PC-3 (cell line): ENCODE measurements at regions not wholly inside any gene's neighbourhood (a gene's known extent, or its start where the extent isn't known, plus 50 kb on each side); places are given as distances from the start of the nearest gene placed in this dataset.

Experiments
- EZH2 ChIP-seq: fragments of 300-600 bp; sonication (generic); IDR thresholded peaks from one replicate; pipeline ENCODE4 v1.6.1; 2017; ENCODE audit warnings: antibody characterized with exemption, mild to moderate bottlenecking, low read length; ENCODE audit not compliant: unreplicated experiment
- TF ChIP-seq, protein P1 (sequence below): fragments of 300-600 bp; sonication (generic); conservative IDR thresholded peaks from 2 replicates; pipeline ENCODE4 v1.5.1; 2017; ENCODE audit warnings: antibody characterized with exemption, low read depth, mild to moderate bottlenecking, low read length

- no peak for TF ChIP-seq EZH2
- TF ChIP-seq, protein P1, sequence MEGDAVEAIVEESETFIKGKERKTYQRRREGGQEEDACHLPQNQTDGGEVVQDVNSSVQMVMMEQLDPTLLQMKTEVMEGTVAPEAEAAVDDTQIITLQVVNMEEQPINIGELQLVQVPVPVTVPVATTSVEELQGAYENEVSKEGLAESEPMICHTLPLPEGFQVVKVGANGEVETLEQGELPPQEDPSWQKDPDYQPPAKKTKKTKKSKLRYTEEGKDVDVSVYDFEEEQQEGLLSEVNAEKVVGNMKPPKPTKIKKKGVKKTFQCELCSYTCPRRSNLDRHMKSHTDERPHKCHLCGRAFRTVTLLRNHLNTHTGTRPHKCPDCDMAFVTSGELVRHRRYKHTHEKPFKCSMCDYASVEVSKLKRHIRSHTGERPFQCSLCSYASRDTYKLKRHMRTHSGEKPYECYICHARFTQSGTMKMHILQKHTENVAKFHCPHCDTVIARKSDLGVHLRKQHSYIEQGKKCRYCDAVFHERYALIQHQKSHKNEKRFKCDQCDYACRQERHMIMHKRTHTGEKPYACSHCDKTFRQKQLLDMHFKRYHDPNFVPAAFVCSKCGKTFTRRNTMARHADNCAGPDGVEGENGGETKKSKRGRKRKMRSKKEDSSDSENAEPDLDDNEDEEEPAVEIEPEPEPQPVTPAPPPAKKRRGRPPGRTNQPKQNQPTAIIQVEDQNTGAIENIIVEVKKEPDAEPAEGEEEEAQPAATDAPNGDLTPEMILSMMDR = no peak
Measured at GRCh38 chr1:188154761-188155160, 1326.0 kb downstream of the PLA2G4A start.
